ENCODE measurements at regions not wholly inside any gene's neighbourhood (a gene's known extent, or its start where the extent isn't known, plus 50 kb on each side); places are given as distances from the start of the nearest gene placed in this dataset.

GRCh38 chr9:93900971-93901861, 53.9 kb downstream of the BARX1 start:
- no peak for DNase-seq (ENCODE audit: extremely low read depth, low read depth)

GRCh38 chr9:93900436-93900819, 54.7 kb downstream of the BARX1 start:
- no peak for DNase-seq (ENCODE audit: extremely low read depth, low read depth)

- no peak for DNase-seq (ENCODE audit: extremely low read depth, low read depth)
Observed at GRCh38 chr9:93899609-93900435, 55.3 kb downstream of the BARX1 start.

GRCh38 chr9:93898502-93899426, 56.4 kb downstream of the BARX1 start:
- DNase-seq (ENCODE audit: extremely low read depth, low read depth), result no peak

- no peak for DNase-seq (ENCODE audit: extremely low read depth, low read depth)
Observed at GRCh38 chr9:93898026-93898425, 57.1 kb downstream of the BARX1 start.

GRCh38 chr9:93897075-93897970, 57.8 kb downstream of the BARX1 start:
- no peak for DNase-seq (ENCODE audit: extremely low read depth, low read depth)

GRCh38 chr9:93896496-93897033, 58.6 kb downstream of the BARX1 start:
- no peak for DNase-seq (ENCODE audit: extremely low read depth, low read depth)

GRCh38 chr9:93896093-93896492, 59.1 kb downstream of the BARX1 start:
- DNase-seq (ENCODE audit: extremely low read depth, low read depth), result no peak

- no peak for DNase-seq (ENCODE audit: extremely low read depth, low read depth)
Observed at GRCh38 chr9:93895535-93895934, 59.6 kb downstream of the BARX1 start.

GRCh38 chr9:93894691-93895079, 60.5 kb downstream of the BARX1 start:
- no peak for DNase-seq (ENCODE audit: extremely low read depth, low read depth)

GRCh38 chr9:93893899-93894690, 61.1 kb downstream of the BARX1 start:
- no peak for DNase-seq (ENCODE audit: extremely low read depth, low read depth)

- DNase-seq (ENCODE audit: extremely low read depth, low read depth), result no peak
Observed at GRCh38 chr9:93893194-93893593, 62.0 kb downstream of the BARX1 start.

GRCh38 chr9:93892748-93893147, 62.4 kb downstream of the BARX1 start:
- DNase-seq (ENCODE audit: extremely low read depth, low read depth), result no peak

- DNase-seq (ENCODE audit: extremely low read depth, low read depth), result no peak
Observed at GRCh38 chr9:93891549-93892310, 63.4 kb downstream of the BARX1 start.

- no peak for DNase-seq (ENCODE audit: extremely low read depth, low read depth)
Observed at GRCh38 chr9:93891050-93891449, 64.1 kb downstream of the BARX1 start.

- no peak for DNase-seq (ENCODE audit: extremely low read depth, low read depth)
Observed at GRCh38 chr9:93890436-93890935, 64.7 kb downstream of the BARX1 start.

GRCh38 chr9:93886911-93887310, 68.2 kb downstream of the BARX1 start:
- no peak for DNase-seq (ENCODE audit: extremely low read depth, low read depth)

- no peak for DNase-seq (ENCODE audit: extremely low read depth, low read depth)
Observed at GRCh38 chr9:93884808-93885207, 70.3 kb downstream of the BARX1 start.
